GM12875 (cell line): ENCODE measurements at regions not wholly inside any gene's neighbourhood (a gene's known extent, or its start where the extent isn't known, plus 50 kb on each side); places are given as distances from the start of the nearest gene placed in this dataset.
"Not testable (repeated sequence)": the region's sequence is repeated elsewhere in the genome, so short reads cannot be mapped to it uniquely, and the experiment has no call there.

ENCODE experiments used
- H3K4me3 ChIP-seq: one replicate; pipeline ENCODE4 v1.5.1; 2011; ENCODE audit warnings: low read depth, low read length, control low read depth
- CTCF ChIP-seq: IDR thresholded peaks from 2 replicates; pipeline ENCODE4 v1.5.1; 2011; ENCODE audit warnings: low read depth, mild to moderate bottlenecking, control low read depth, inconsistent platforms, low read length, moderate library complexity, borderline replicate concordance; ENCODE audit not compliant: insufficient read depth

GRCh38 chr14:62468946-62469345 is 576.3 kb downstream of the KCNH5 start:
- no peak for TF ChIP-seq CTCF

GRCh38 chr14:62470935-62471334 is 574.3 kb downstream of the KCNH5 start:
- H3K4me3 ChIP-seq = no peak overlapping the region
- no peak for TF ChIP-seq CTCF

More at GRCh38 chr14:62468946-62469345, 576.3 kb downstream of the KCNH5 start:
- H3K4me3 ChIP-seq = no peak overlapping the region

- no peak overlapping the region for H3K4me3 ChIP-seq
- TF ChIP-seq CTCF = no peak
Observed at GRCh38 chr14:62491146-62491545, 554.1 kb downstream of the KCNH5 start.

GRCh38 chr14:62497708-62498107 is 547.5 kb downstream of the KCNH5 start:
- TF ChIP-seq CTCF = no peak

GRCh38 chr14:62501021-62501750 is 544.1 kb downstream of the KCNH5 start:
- no peak overlapping the region for H3K4me3 ChIP-seq
- no peak for TF ChIP-seq CTCF

More at GRCh38 chr14:62497708-62498107, 547.5 kb downstream of the KCNH5 start:
- H3K4me3 ChIP-seq = no peak overlapping the region

GRCh38 chr14:62505045-62505444 is 540.2 kb downstream of the KCNH5 start:
- H3K4me3 ChIP-seq = no peak overlapping the region
- TF ChIP-seq CTCF = no peak

GRCh38 chr14:62521309-62521708 is 523.9 kb downstream of the KCNH5 start:
- not testable (repeated sequence) for H3K4me3 ChIP-seq
